DOHH2 (cell line): ENCODE measurements at regions not wholly inside any gene's neighbourhood (a gene's known extent, or its start where the extent isn't known, plus 50 kb on each side); places are given as distances from the start of the nearest gene placed in this dataset.

Experiments used
- H3F3A ChIP-seq: fragments of 200-600 bp; sonication (generic), shearing (Covaris generic); 2 replicates; pipeline ENCODE4 v1.6.0; 2016; ENCODE audit warnings: antibody characterized with exemption, mild to moderate bottlenecking; ENCODE audit not compliant: control insufficient read depth, insufficient read depth
- H3K27ac ChIP-seq: fragments of 200-600 bp; sonication (generic); 2 replicates; pipeline ENCODE4 v1.5.1; 2014; ENCODE audit warnings: low read depth, mild to moderate bottlenecking, low read length, moderate library complexity
- H3K27me3 ChIP-seq: fragments of 200-600 bp; sonication (generic); 2 replicates; pipeline ENCODE4 v1.6.1; 2014; ENCODE audit warnings: mild to moderate bottlenecking, low read length, mixed read lengths; ENCODE audit not compliant: control insufficient read depth
- H3K36me3 ChIP-seq: fragments of 200-600 bp; sonication (generic); 2 replicates; pipeline ENCODE4 v1.6.1; 2014; ENCODE audit warnings: mild to moderate bottlenecking, low read length, moderate library complexity, mixed read lengths; ENCODE audit not compliant: control insufficient read depth
- H3K4me1 ChIP-seq: fragments of 200-600 bp; sonication (generic); 2 replicates; pipeline ENCODE4 v1.6.1; 2014; ENCODE audit warnings: mild to moderate bottlenecking, low read length, mixed read lengths; ENCODE audit not compliant: control insufficient read depth
- H3K4me2 ChIP-seq: fragments of 200-600 bp; sonication (generic); 2 replicates; pipeline ENCODE4 v1.6.0; 2014; ENCODE audit warnings: mild to moderate bottlenecking, low read length, moderate library complexity
- H3K4me3 ChIP-seq: fragments of 200-600 bp; sonication (generic); 2 replicates; pipeline ENCODE4 v1.5.1; 2014; ENCODE audit warnings: mild to moderate bottlenecking, low read length, mixed read lengths
- H3K79me2 ChIP-seq: fragments of 200-600 bp; sonication (generic); 2 replicates; pipeline ENCODE4 v1.6.1; 2014; ENCODE audit warnings: mild to moderate bottlenecking, low read length, mixed read lengths; ENCODE audit not compliant: control insufficient read depth
- H3K9me2 ChIP-seq: fragments of 200-600 bp; sonication (generic); replicated peaks from 2 replicates; pipeline ENCODE4 v1.6.1; 2014; ENCODE audit warnings: mild to moderate bottlenecking, low read length, mixed read lengths; ENCODE audit not compliant: control insufficient read depth
- H3K9me3 ChIP-seq: fragments of 200-600 bp; sonication (generic); 2 replicates; pipeline ENCODE4 v1.6.1; 2014; ENCODE audit warnings: antibody characterized with exemption, low read length, mixed read lengths; ENCODE audit not compliant: control insufficient read depth, insufficient read depth
- H4K20me1 ChIP-seq: fragments of 200-600 bp; sonication (generic); 2 replicates; pipeline ENCODE4 v1.6.0; 2014; ENCODE audit warnings: low read depth, mild to moderate bottlenecking, antibody characterized with exemption, low read length, moderate library complexity; ENCODE audit not compliant: control insufficient read depth, insufficient read depth
- EZH2phosphoT487 ChIP-seq: fragments of 200-600 bp; sonication (generic); IDR thresholded peaks from 2 replicates; pipeline ENCODE4 v1.6.1; 2017; ENCODE audit warnings: borderline replicate concordance, mild to moderate bottlenecking, antibody characterized with exemption, low read length, moderate library complexity, mixed read lengths
- TF ChIP-seq, protein P1 (sequence below): fragments of 200-600 bp; sonication (generic); IDR thresholded peaks from one replicate; pipeline ENCODE4 v1.5.1; 2014; ENCODE audit warnings: antibody characterized with exemption, mild to moderate bottlenecking, low read depth, low read length; ENCODE audit not compliant: poor library complexity, severe bottlenecking

DNA sequence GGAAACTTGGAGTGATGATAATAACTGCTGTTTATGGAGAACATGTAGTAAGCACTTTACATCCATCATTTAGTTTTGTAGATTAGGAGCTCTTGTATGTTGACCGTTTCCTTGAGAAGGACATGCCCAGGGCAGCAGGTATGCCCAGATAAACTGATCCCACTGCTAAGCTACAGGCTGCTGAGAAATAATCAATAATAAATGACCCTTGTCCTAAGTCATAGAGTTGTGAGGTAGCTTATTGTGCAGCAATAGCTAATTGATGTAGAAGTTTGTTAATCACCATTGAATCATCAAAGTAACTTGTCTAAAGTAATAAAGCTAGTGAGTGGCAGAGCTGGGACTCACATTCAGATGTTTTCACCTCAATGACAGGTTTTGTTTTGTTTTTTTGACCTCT, 287.2 kb upstream of the CYRIA start:
- no peaks in the 10 kb centered on the region for H3K9me3 ChIP-seq
- H3K27me3 ChIP-seq: no peaks in the 10 kb centered on the region
- no peak overlapping the region for H3K4me2 ChIP-seq
- H3K4me1 ChIP-seq: peaks cover 65% of the 10 kb centered on the region
- no peak overlapping the region for H3K27ac ChIP-seq
- H3K79me2 ChIP-seq: no peaks in the 10 kb centered on the region
- H3K4me3 ChIP-seq: no peak overlapping the region
- peaks cover 8% of the 10 kb centered on the region; the same call in 1 of the 2 replicates for H3K36me3 ChIP-seq
- no peaks in the 10 kb centered on the region for H3K9me2 ChIP-seq
- no peaks in the 10 kb centered on the region for H4K20me1 ChIP-seq
- TF ChIP-seq EZH2phosphoT487: no peak
- TF ChIP-seq, protein P1, sequence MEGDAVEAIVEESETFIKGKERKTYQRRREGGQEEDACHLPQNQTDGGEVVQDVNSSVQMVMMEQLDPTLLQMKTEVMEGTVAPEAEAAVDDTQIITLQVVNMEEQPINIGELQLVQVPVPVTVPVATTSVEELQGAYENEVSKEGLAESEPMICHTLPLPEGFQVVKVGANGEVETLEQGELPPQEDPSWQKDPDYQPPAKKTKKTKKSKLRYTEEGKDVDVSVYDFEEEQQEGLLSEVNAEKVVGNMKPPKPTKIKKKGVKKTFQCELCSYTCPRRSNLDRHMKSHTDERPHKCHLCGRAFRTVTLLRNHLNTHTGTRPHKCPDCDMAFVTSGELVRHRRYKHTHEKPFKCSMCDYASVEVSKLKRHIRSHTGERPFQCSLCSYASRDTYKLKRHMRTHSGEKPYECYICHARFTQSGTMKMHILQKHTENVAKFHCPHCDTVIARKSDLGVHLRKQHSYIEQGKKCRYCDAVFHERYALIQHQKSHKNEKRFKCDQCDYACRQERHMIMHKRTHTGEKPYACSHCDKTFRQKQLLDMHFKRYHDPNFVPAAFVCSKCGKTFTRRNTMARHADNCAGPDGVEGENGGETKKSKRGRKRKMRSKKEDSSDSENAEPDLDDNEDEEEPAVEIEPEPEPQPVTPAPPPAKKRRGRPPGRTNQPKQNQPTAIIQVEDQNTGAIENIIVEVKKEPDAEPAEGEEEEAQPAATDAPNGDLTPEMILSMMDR: no peak
- H3F3A ChIP-seq: no peaks in the 10 kb centered on the region; the same call in 1 of the 2 replicates

DNA sequence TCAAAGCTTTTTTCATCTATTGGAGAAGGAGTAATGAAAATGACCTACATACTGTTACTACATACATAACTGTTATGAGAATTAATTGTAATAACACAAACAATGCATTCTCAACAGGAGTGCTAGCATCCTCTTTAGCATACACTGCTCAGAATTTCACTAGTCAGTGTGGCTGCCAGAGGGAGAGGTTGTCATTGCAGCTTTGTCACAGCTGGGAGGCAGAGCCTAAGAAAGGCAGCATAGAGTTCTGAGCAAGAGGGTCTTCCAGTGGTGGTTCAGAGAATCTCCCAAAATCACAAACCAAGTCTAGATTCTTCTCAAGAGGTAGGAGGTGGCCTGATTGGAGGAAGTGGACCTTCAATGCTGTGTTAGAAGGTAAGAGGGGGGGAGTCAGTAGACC, 286.7 kb upstream of the CYRIA start:
- no peaks in the 10 kb centered on the region for H3K79me2 ChIP-seq
- no peaks in the 10 kb centered on the region for H3K9me2 ChIP-seq
- H3K36me3 ChIP-seq: peaks cover 9% of the 10 kb centered on the region
- H3K4me3 ChIP-seq: no peak overlapping the region
- no peaks in the 10 kb centered on the region for H3K9me3 ChIP-seq
- no peak for TF ChIP-seq EZH2phosphoT487
- TF ChIP-seq, protein P1: no peak
- no peak overlapping the region for H3K4me2 ChIP-seq
- no peaks in the 10 kb centered on the region; the same call in 1 of the 2 replicates for H3F3A ChIP-seq
- no peaks in the 10 kb centered on the region for H3K27me3 ChIP-seq
- H4K20me1 ChIP-seq: no peaks in the 10 kb centered on the region
- H3K27ac ChIP-seq: no peak overlapping the region
- peaks cover 65% of the 10 kb centered on the region for H3K4me1 ChIP-seq

DNA sequence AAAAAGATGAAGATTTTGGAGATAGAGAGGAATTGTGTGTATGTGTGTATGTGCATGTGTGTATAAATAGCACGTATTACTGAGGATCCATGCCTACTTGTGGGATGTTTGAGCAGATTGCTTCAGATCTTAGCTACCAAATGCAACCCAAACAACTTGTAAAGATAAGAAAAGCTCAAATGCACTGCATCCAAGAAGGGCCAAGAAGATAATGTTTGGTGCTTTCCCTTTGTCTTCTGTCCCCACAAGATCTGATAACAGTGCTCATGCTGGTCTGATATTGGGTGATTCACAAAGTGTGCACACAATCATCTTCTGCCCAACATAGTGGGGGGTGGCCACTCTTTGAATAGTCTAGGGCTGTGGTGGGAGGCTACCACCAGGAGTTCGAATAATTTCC, 284.8 kb upstream of the CYRIA start:
- peaks cover 84% of the 10 kb centered on the region for H3K4me1 ChIP-seq
- no peaks in the 10 kb centered on the region for H3K27me3 ChIP-seq
- no peak overlapping the region for H3K4me3 ChIP-seq
- peaks cover 9% of the 10 kb centered on the region for H3K36me3 ChIP-seq
- no peaks in the 10 kb centered on the region for H3K9me2 ChIP-seq
- no peaks in the 10 kb centered on the region for H4K20me1 ChIP-seq
- TF ChIP-seq EZH2phosphoT487: no peak
- TF ChIP-seq, protein P1: no peak
- no peaks in the 10 kb centered on the region for H3K79me2 ChIP-seq
- H3K9me3 ChIP-seq: no peaks in the 10 kb centered on the region
- H3K4me2 ChIP-seq: no peak overlapping the region
- no peak overlapping the region for H3K27ac ChIP-seq
- no peaks in the 10 kb centered on the region; the same call in 1 of the 2 replicates for H3F3A ChIP-seq
